H1 (cell line): ENCODE measurements at regions not wholly inside any gene's neighbourhood (a gene's known extent, or its start where the extent isn't known, plus 50 kb on each side); places are given as distances from the start of the nearest gene placed in this dataset.

Source experiments
- CTCF ChIA-PET: fragments of 300-600 bp; sonication (Branson Sonifier 250); formaldehyde crosslinking; loops from one replicate; lab custom pipeline; 2021; ENCODE audit not compliant: partially characterized antibody; lab: Charles Lee
- POLR2A ChIA-PET: fragments of 300-600 bp; sonication (Branson Sonifier 250); formaldehyde crosslinking; loops from one replicate; lab custom pipeline; 2021; ENCODE audit warnings: inconsistent platforms; ENCODE audit not compliant: partially characterized antibody; lab: Charles Lee
- DNase-seq, 2 experiments: peaks; one replicate each; pipeline versions ENCODE4 v3.0.0 to v3.0.0-alpha.2; 2010 to 2022; ENCODE audit warnings: low spot score in 2 of 2, low read depth in 1 of 2, mixed read lengths in 1 of 2
- FAIRE-seq: peaks from 2 replicates; lab custom pipeline; 2011; peaks lifted over from hg19 to GRCh38; lab: Jason Lieb, UNC
- H2AFZ ChIP-seq: 2 replicates; pipeline ENCODE4 v1.8.1; 2012; ENCODE audit warnings: low read length, inconsistent platforms
- H2AK5ac ChIP-seq: 2 replicates; pipeline ENCODE4 v1.6.1; 2013; ENCODE audit warnings: low read depth, low read length
- H2BK120ac ChIP-seq: replicated peaks from 2 replicates; pipeline ENCODE3; 2013; ENCODE audit warnings: low read depth, low read length, inconsistent platforms
- H2BK12ac ChIP-seq: 2 replicates; pipeline ENCODE4 v1.6.1; 2013; ENCODE audit warnings: low read depth, low read length
- H2BK15ac ChIP-seq: 2 replicates; pipeline ENCODE4 v1.6.1; 2013; ENCODE audit warnings: low read length
- H2BK20ac ChIP-seq: 2 replicates; pipeline ENCODE4 v1.6.1; 2013; ENCODE audit warnings: low read length
- H2BK5ac ChIP-seq: 2 replicates; pipeline ENCODE4 v1.6.1; 2013; ENCODE audit warnings: low read depth, low read length
- H3K14ac ChIP-seq: 2 replicates; pipeline ENCODE4 v1.6.1; 2013; ENCODE audit warnings: inconsistent platforms; ENCODE audit not compliant: insufficient read length
- H3K18ac ChIP-seq: 2 replicates; pipeline ENCODE4 v1.6.1; 2013; ENCODE audit warnings: low read length; ENCODE audit errors: extremely low read depth
- H3K23ac ChIP-seq: 2 replicates; pipeline ENCODE4 v1.6.1; 2013; ENCODE audit warnings: inconsistent platforms; ENCODE audit not compliant: insufficient read length
- H3K23me2 ChIP-seq: 2 replicates; pipeline ENCODE4 v1.6.1; 2013; ENCODE audit warnings: low read depth, low read length
- H3K27ac ChIP-seq: 2 replicates; pipeline ENCODE4 v1.6.1; 2011; ENCODE audit warnings: low read depth, low read length, inconsistent platforms
- H3K27me3 ChIP-seq, 4 experiments: replicated peaks in 1 of 4; 1 replicate in 1 of 4; 2 replicates in 3 of 4; pipeline versions ENCODE4 v1.6.1 to v1.8.1; 2011 to 2013; ENCODE audit warnings: low read length in 3 of 4, mild to moderate bottlenecking in 3 of 4, inconsistent platforms in 2 of 4, mixed read lengths in 2 of 4, moderate library complexity in 1 of 4; ENCODE audit not compliant: control insufficient read depth in 3 of 4, insufficient read depth in 3 of 4; ENCODE audit errors: extremely low read depth in 1 of 4
- H3K36me3 ChIP-seq, 4 experiments: 2 replicates each; pipeline versions ENCODE4 v1.6.1 to v1.8.1; 2011 to 2013; ENCODE audit warnings: mild to moderate bottlenecking in 4 of 4, low read length in 3 of 4, moderate library complexity in 2 of 4, control low read depth in 1 of 4, inconsistent platforms in 1 of 4; ENCODE audit not compliant: insufficient read depth in 4 of 4, control insufficient read depth in 2 of 4
- H3K4ac ChIP-seq: replicated peaks from 2 replicates; pipeline ENCODE3; 2013; ENCODE audit warnings: low read length, low read depth, mixed read lengths, inconsistent platforms; ENCODE audit not compliant: insufficient read length
- H3K4me1 ChIP-seq, 4 experiments: replicated peaks in 1 of 4; 1 replicate in 1 of 4; 2 replicates in 3 of 4; pipeline versions ENCODE4 v1.6.1 to v1.8.1; 2011 to 2013; ENCODE audit warnings: low read length in 3 of 4, inconsistent platforms in 2 of 4, mixed read lengths in 1 of 4; ENCODE audit not compliant: insufficient read depth in 4 of 4, control insufficient read depth in 3 of 4
- H3K4me2 ChIP-seq, 2 experiments: 2 replicates each; pipeline versions ENCODE4 v1.6.1 to v1.8.1; 2011 to 2013; ENCODE audit warnings: low read depth in 2 of 2, low read length in 2 of 2, control low read depth in 1 of 2, inconsistent platforms in 1 of 2, mild to moderate bottlenecking in 1 of 2; ENCODE audit not compliant: insufficient read depth in 1 of 2
- H3K4me3 ChIP-seq, 4 experiments: fragments of 200-600, 300-600 bp in 1 of 4; sonication (generic), shearing (Covaris generic), sonication (Bioruptor Twin) in 1 of 4; 2 replicates each; pipeline versions ENCODE4 v1.5.1 to v1.8.1; 2011 to 2016; ENCODE audit warnings: low read length in 4 of 4, low read depth in 3 of 4, control low read depth in 2 of 4, inconsistent platforms in 2 of 4, mild to moderate bottlenecking in 2 of 4, mixed read lengths in 1 of 4, moderate library complexity in 1 of 4; ENCODE audit not compliant: insufficient read depth in 2 of 4; ENCODE audit errors: extremely low read depth in 1 of 4
- H3K56ac ChIP-seq: replicated peaks from 2 replicates; pipeline ENCODE3; 2013; ENCODE audit warnings: low read depth, mild to moderate bottlenecking, mixed read lengths, low read length, inconsistent platforms; ENCODE audit not compliant: insufficient read length
- H3K79me1 ChIP-seq: 2 replicates; pipeline ENCODE4 v1.6.1; 2013; ENCODE audit warnings: low read depth, low read length, control low read depth
- H3K79me2 ChIP-seq, 2 experiments: 2 replicates each; pipeline versions ENCODE4 v1.6.1 to v1.8.1; 2012 to 2013; ENCODE audit warnings: low read length in 2 of 2, mild to moderate bottlenecking in 2 of 2, inconsistent platforms in 1 of 2; ENCODE audit not compliant: insufficient read depth in 2 of 2, control insufficient read depth in 1 of 2
- H3K9ac ChIP-seq, 4 experiments: replicated peaks in 1 of 4; 1 replicate in 1 of 4; 2 replicates in 3 of 4; pipeline versions ENCODE4 v1.6.1 to v1.8.1; 2011 to 2013; ENCODE audit warnings: low read depth in 3 of 4, low read length in 3 of 4, control low read depth in 2 of 4, mild to moderate bottlenecking in 2 of 4, moderate library complexity in 2 of 4, inconsistent platforms in 1 of 4; ENCODE audit errors: extremely low read depth in 1 of 4
- H3K9me3 ChIP-seq, 2 experiments: 2 replicates each; pipeline versions ENCODE4 v1.6.1 to v1.8.1; 2012 to 2013; ENCODE audit warnings: mild to moderate bottlenecking in 2 of 2, moderate library complexity in 2 of 2, control low read depth in 1 of 2, inconsistent platforms in 1 of 2, low read depth in 1 of 2, low read length in 1 of 2, mixed read lengths in 1 of 2; ENCODE audit not compliant: insufficient read depth in 2 of 2
- H4K20me1 ChIP-seq, 2 experiments: replicated peaks in 1 of 2; 2 replicates each; pipeline versions ENCODE3 to v1.8.1; 2011 to 2013; ENCODE audit warnings: inconsistent platforms in 2 of 2, low read length in 2 of 2, mild to moderate bottlenecking in 1 of 2; ENCODE audit not compliant: insufficient read depth in 2 of 2, control insufficient read depth in 1 of 2
- H4K5ac ChIP-seq: 2 replicates; pipeline ENCODE4 v1.6.1; 2013; ENCODE audit warnings: low read length, low read depth, mixed read lengths, inconsistent platforms; ENCODE audit not compliant: insufficient read length
- H4K8ac ChIP-seq: 2 replicates; pipeline ENCODE4 v1.8.0; 2013; ENCODE audit warnings: mild to moderate bottlenecking, moderate library complexity, low read length, inconsistent platforms; ENCODE audit not compliant: insufficient read depth; ENCODE audit errors: extremely low read depth
- H4K91ac ChIP-seq: replicated peaks from 2 replicates; pipeline ENCODE3; 2013; ENCODE audit warnings: low read length, mixed read lengths, inconsistent platforms; ENCODE audit not compliant: insufficient read length
- BACH1 ChIP-seq: IDR thresholded peaks from 2 replicates; pipeline ENCODE4 v1.6.1; 2012; ENCODE audit warnings: low read length, improper control_type of control experiment
- BCL11A ChIP-seq, 2 experiments: IDR thresholded peaks; one replicate each; pipeline ENCODE4 v1.6.1; 2011; ENCODE audit warnings: low read depth in 2 of 2, low read length in 2 of 2, mild to moderate bottlenecking in 2 of 2
- CBX8 ChIP-seq: fragments of 300-800, 300-1000 bp; sonication (generic); IDR thresholded peaks from 2 replicates; pipeline ENCODE4 v1.7.1; 2016; ENCODE audit warnings: low read depth, low read length, borderline replicate concordance
- GABPA ChIP-seq: IDR thresholded peaks from 2 replicates; pipeline ENCODE4 v1.6.1; 2011; ENCODE audit warnings: mild to moderate bottlenecking, low read length, moderate library complexity, borderline replicate concordance; ENCODE audit not compliant: insufficient read depth
- HDAC6 ChIP-seq: IDR thresholded peaks from one replicate; pipeline ENCODE4 v1.7.1; 2012; ENCODE audit warnings: low read depth, mild to moderate bottlenecking, inconsistent platforms, low read length, moderate library complexity
- MAFK ChIP-seq: IDR thresholded peaks from 2 replicates; pipeline ENCODE4 v1.6.1; 2012; ENCODE audit warnings: low read depth, mild to moderate bottlenecking, improper control_type of control experiment, low read length
- POU5F1 ChIP-seq: IDR thresholded peaks from 2 replicates; pipeline ENCODE4 v1.6.1; 2011; ENCODE audit warnings: low read depth, mild to moderate bottlenecking, low read length, moderate library complexity
- TBP ChIP-seq: IDR thresholded peaks from 2 replicates; pipeline ENCODE4 v1.6.1; 2011; ENCODE audit warnings: low read depth, low read length, improper control_type of control experiment
- WGBS, 2 experiments: shearing (Covaris generic) in 1 of 2; methylation state at CpG; one replicate each; pipeline versions ENCODE4 v1.1.6 to v1.1.7; 2013 to 2015; ENCODE audit warnings: low lambda C conversion rate in 2 of 2, mixed read lengths in 2 of 2, inconsistent platforms in 1 of 2, low coverage in 1 of 2, missing lambda C conversion rate in 1 of 2; ENCODE audit not compliant: insufficient replicate concordance in 2 of 2, insufficient coverage in 1 of 2, insufficient read length in 1 of 2; ENCODE audit errors: extremely low coverage in 1 of 2, missing lambda C conversion rate in 1 of 2; 5-methylcytosine and 5-hydroxymethylcytosine counted together
- TF ChIP-seq, protein P1 (sequence below): IDR thresholded peaks from 2 replicates; pipeline ENCODE4 v1.6.1; 2012; ENCODE audit warnings: inconsistent platforms
- TF ChIP-seq, protein P2 (sequence below): IDR thresholded peaks from 2 replicates; pipeline ENCODE4 v1.6.1; 2012; ENCODE audit warnings: low read length, inconsistent platforms
- TF ChIP-seq, protein P3 (sequence below): IDR thresholded peaks from 2 replicates; pipeline ENCODE4 v1.6.1; 2012; ENCODE audit warnings: inconsistent platforms

DNA sequence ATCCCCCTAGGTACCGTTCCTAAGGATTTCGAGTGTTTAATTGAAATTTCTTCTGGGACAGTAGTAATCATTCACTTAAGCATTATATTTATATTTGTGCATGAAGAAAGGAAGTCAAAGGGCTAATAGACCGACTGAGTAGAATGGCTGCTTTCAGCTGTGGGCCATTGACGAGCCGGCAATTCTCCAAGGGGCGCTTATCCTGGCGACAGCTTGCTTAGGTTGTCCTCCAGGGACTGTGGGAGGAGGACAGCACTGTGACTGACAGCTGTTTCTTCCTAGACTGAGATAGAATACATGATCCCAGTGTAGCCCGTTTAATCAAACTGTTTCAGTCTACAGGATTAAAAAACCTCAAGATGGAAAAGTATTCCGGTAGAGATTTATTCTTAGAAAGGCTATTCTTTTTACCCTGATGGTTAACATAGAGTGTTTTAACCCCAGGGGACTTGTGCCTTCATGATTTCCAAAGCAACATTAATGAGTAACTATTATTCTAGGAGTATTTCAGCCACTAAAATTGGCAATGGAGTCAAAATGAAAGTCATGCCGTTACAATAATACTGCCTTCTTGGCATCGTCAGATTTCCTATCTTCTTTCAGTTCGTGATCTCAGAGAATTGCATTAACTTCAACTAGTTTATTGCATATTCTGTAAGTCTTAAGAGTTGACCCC, 943.1 kb upstream of the WWC1 start:
- H3K4me2 ChIP-seq: no peak overlapping the region
- no peak overlapping the region for H3K9ac ChIP-seq
- ChIA-PET POLR2A (no interaction called here), CTCF (interaction anchor here (0.6 to 1.9 kb wide), 5 partner anchors 13 to 183 kb away, joined by 3 to 5 read pairs (median 3); no protein-coding TSS in a partner anchor)
- 93% methylated on average over 12 of the region's 12 CpGs; no CpG with 5 or more reads in 1 of the 2 experiments for WGBS, 2 experiments
- DNase-seq (no peak), FAIRE-seq (no peak)
- no peak overlapping the region for H4K5ac ChIP-seq
- no peak overlapping the region for H3K56ac ChIP-seq
- no peak overlapping the region for H3K18ac ChIP-seq
- H3K4me3 ChIP-seq: no peak overlapping the region
- no peak overlapping the region for H2BK120ac ChIP-seq
- no peak overlapping the region for H2AK5ac ChIP-seq
- no peak overlapping the region for H3K4ac ChIP-seq
- H2BK12ac ChIP-seq: no peak overlapping the region
- no peaks in the 10 kb centered on the region for H3K79me2 ChIP-seq
- no peaks in the 10 kb centered on the region for H3K23me2 ChIP-seq
- H3K23ac ChIP-seq: no peak overlapping the region
- H2AFZ ChIP-seq: no peak overlapping the region
- H2BK20ac ChIP-seq: no peak overlapping the region
- no peaks in the 10 kb centered on the region; a peak in 1 of 7 replicates for H3K4me1 ChIP-seq
- H3K79me1 ChIP-seq: no peaks in the 10 kb centered on the region
- H3K14ac ChIP-seq: no peak overlapping the region
- H3K9me3 ChIP-seq: no peaks in the 10 kb centered on the region
- H3K36me3 ChIP-seq: no peaks in the 10 kb centered on the region
- H3K27me3 ChIP-seq: no peaks in the 10 kb centered on the region
- H3K27ac ChIP-seq: no peak overlapping the region
- no peak overlapping the region for H4K8ac ChIP-seq
- H2BK5ac ChIP-seq: no peak overlapping the region
- H4K91ac ChIP-seq: no peak overlapping the region
- H4K20me1 ChIP-seq: no peaks in the 10 kb centered on the region
- H2BK15ac ChIP-seq: no peak overlapping the region
- TF ChIP-seq MAFK (no peak), BACH1 (no peak), HDAC6 (no peak), BCL11A (IDR thresholded peaks at IDR 0.05; ENCODE audit: low read depth in 2 of 2, low read length in 2 of 2) (no peak), TBP (no peak), CBX8 (no peak), POU5F1 (no peak), GABPA (no peak)
- TF ChIP-seq, protein P1, sequence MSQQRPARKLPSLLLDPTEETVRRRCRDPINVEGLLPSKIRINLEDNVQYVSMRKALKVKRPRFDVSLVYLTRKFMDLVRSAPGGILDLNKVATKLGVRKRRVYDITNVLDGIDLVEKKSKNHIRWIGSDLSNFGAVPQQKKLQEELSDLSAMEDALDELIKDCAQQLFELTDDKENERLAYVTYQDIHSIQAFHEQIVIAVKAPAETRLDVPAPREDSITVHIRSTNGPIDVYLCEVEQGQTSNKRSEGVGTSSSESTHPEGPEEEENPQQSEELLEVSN: no peak
- TF ChIP-seq, protein P2, sequence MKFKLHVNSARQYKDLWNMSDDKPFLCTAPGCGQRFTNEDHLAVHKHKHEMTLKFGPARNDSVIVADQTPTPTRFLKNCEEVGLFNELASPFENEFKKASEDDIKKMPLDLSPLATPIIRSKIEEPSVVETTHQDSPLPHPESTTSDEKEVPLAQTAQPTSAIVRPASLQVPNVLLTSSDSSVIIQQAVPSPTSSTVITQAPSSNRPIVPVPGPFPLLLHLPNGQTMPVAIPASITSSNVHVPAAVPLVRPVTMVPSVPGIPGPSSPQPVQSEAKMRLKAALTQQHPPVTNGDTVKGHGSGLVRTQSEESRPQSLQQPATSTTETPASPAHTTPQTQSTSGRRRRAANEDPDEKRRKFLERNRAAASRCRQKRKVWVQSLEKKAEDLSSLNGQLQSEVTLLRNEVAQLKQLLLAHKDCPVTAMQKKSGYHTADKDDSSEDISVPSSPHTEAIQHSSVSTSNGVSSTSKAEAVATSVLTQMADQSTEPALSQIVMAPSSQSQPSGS: no peak
- TF ChIP-seq, protein P3, sequence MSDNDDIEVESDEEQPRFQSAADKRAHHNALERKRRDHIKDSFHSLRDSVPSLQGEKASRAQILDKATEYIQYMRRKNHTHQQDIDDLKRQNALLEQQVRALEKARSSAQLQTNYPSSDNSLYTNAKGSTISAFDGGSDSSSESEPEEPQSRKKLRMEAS: no peak
